ENCODE measurements at regions not wholly inside any gene's neighbourhood (a gene's known extent, or its start where the extent isn't known, plus 50 kb on each side); places are given as distances from the start of the nearest gene placed in this dataset.
"Not testable (repeated sequence)": the region's sequence is repeated elsewhere in the genome, so short reads cannot be mapped to it uniquely, and the experiment has no call there.

- Histone ChIP-seq H3K27me3 (no peaks in the 10 kb centered on the region), H3K9me3 (no peaks in the 10 kb centered on the region), H3K4me1 (no peaks in the 10 kb centered on the region), H3K36me3 (no peaks in the 10 kb centered on the region), H3K27ac (no peak overlapping the region), H3K4me3 (no peak overlapping the region)
- DNase-seq (peak in 1 of 4 donors; percentile 21), ATAC-seq (no peak)
- intact Hi-C loops (cut with DNase I) = no loop called here
- TF ChIP-seq CTCF (IDR thresholded peaks at IDR 0.05) = no peak
These were observed 78.0 kb downstream of the NAA11 start for GRCh38 chr4:79247695-79248394.

- H3K4me1 ChIP-seq; H3K4me3 ChIP-seq; intact Hi-C loops (cut with DNase I); H3K9me3 ChIP-seq; H3K27ac ChIP-seq; ATAC-seq; H3K36me3 ChIP-seq; H3K27me3 ChIP-seq: not testable (repeated sequence)
- DNase-seq = peak in 1 of 4 donors; percentile 66
These were observed 80.5 kb downstream of the NAA11 start for GRCh38 chr4:79245200-79245940.

- TF ChIP-seq CTCF (IDR thresholded peaks at IDR 0.05) = no peak
- no peak for DNase-seq
- Histone ChIP-seq H3K4me3 (no peak overlapping the region), H3K27me3 (no peaks in the 10 kb centered on the region), H3K9me3 (no peaks in the 10 kb centered on the region), H3K36me3 (no peaks in the 10 kb centered on the region), H3K27ac (no peak overlapping the region), H3K4me1 (no peaks in the 10 kb centered on the region)
- intact Hi-C loops (cut with DNase I) = no loop called here
- ATAC-seq = peak; percentile 35
These were observed 84.0 kb downstream of the NAA11 start for GRCh38 chr4:79241846-79242245.

GRCh38 chr4:79237851-79238250, 88.0 kb downstream of the NAA11 start:
- intact Hi-C loops (cut with DNase I) = no loop called here
- H3K4me1 ChIP-seq = no peaks in the 10 kb centered on the region
- no peak for TF ChIP-seq CTCF (IDR thresholded peaks at IDR 0.05)
- no peaks in the 10 kb centered on the region for H3K36me3 ChIP-seq
- H3K9me3 ChIP-seq = no peaks in the 10 kb centered on the region
- H3K27ac ChIP-seq = no peak overlapping the region
- H3K4me3 ChIP-seq = no peak overlapping the region
- ATAC-seq = no peak
- H3K27me3 ChIP-seq = no peaks in the 10 kb centered on the region
- peak in 2 of 4 donors; percentile 39 to 57 for DNase-seq

- Histone ChIP-seq H3K27ac (no peak overlapping the region), H3K4me1 (no peaks in the 10 kb centered on the region), H3K4me3 (no peak overlapping the region), H3K27me3 (no peaks in the 10 kb centered on the region), H3K9me3 (no peaks in the 10 kb centered on the region), H3K36me3 (no peaks in the 10 kb centered on the region)
- intact Hi-C loops (cut with DNase I) = no loop called here
- ATAC-seq (no peak), DNase-seq (no peak)
- no peak for TF ChIP-seq CTCF (IDR thresholded peaks at IDR 0.05)
These were observed 89.1 kb downstream of the NAA11 start for GRCh38 chr4:79236785-79237184.
